ENCODE measurements at regions not wholly inside any gene's neighbourhood (a gene's known extent, or its start where the extent isn't known, plus 50 kb on each side); places are given as distances from the start of the nearest gene placed in this dataset.

GRCh38 chr17:51560398-51560797 lies 300.1 kb downstream of the UTP18 start:
- TF ChIP-seq ZNF501 (tag by site-specific recombination; IDR thresholded peaks at IDR 0.05) (no peak), ZIC2 (tag by site-specific recombination; IDR thresholded peaks at IDR 0.05) (no peak), ZNF48 (tag by site-specific recombination; IDR thresholded peaks at IDR 0.05) (no peak), KLF17 (tag by site-specific recombination; IDR thresholded peaks at IDR 0.05) (no peak)
- Histone ChIP-seq H3K4me1 (ENCODE audit: control insufficient read depth, insufficient read depth, low read length) (no peaks in the 10 kb centered on the region), H3K4me3 (ENCODE audit: low read depth, low read length) (no peak overlapping the region), H3K36me3 (ENCODE audit: control insufficient read depth in 2 of 2, insufficient read depth in 1 of 2, low read length in 2 of 2) (no peaks in the 10 kb centered on the region), H3K9me3 (ENCODE audit: control insufficient read depth, insufficient read depth, low read depth, low read length) (no peaks in the 10 kb centered on the region), H3K27ac (ENCODE audit: extremely low read depth, low read depth, low read length) (no peak overlapping the region)
- ChIA-PET POLR2A (no interaction called here), CTCF (no interaction called here)

- no peak overlapping the region for H3K4me3 ChIP-seq (ENCODE audit: low read depth, low read length)
- H3K36me3 ChIP-seq (ENCODE audit: control insufficient read depth in 2 of 2, insufficient read depth in 1 of 2, low read length in 2 of 2) = no peaks in the 10 kb centered on the region
- TF ChIP-seq SALL2 (tag by site-specific recombination; IDR thresholded peaks at IDR 0.05; ENCODE audit: borderline replicate concordance) = no peak
- peak; percentile 83 for TF ChIP-seq REST (tag by site-specific recombination; IDR thresholded peaks at IDR 0.05)
- no peak for TF ChIP-seq ZNF366 (tag by site-specific recombination; conservative IDR thresholded peaks at IDR 0.05)
- no peak overlapping the region for H3K27ac ChIP-seq (ENCODE audit: extremely low read depth, low read depth, low read length)
- H3K4me1 ChIP-seq (ENCODE audit: control insufficient read depth, insufficient read depth, low read length) = no peaks in the 10 kb centered on the region
- POLR2A ChIA-PET = no interaction called here
- H3K9me3 ChIP-seq (ENCODE audit: control insufficient read depth, insufficient read depth, low read depth, low read length) = no peaks in the 10 kb centered on the region
- CTCF ChIA-PET = no interaction called here
These were observed 303.6 kb downstream of the UTP18 start for GRCh38 chr17:51563961-51564360.

- no peaks in the 10 kb centered on the region for H3K4me1 ChIP-seq (ENCODE audit: control insufficient read depth, insufficient read depth, low read length)
- H3K36me3 ChIP-seq (ENCODE audit: control insufficient read depth in 2 of 2, insufficient read depth in 1 of 2, low read length in 2 of 2) = no peaks in the 10 kb centered on the region
- CTCF ChIA-PET = interaction anchor here (0.7 to 1.4 kb wide), 2 partner anchors 13 to 160 kb away, joined by 3 read pairs; no protein-coding TSS in a partner anchor
- H3K27ac ChIP-seq (ENCODE audit: extremely low read depth, low read depth, low read length) = no peak overlapping the region
- H3K9me3 ChIP-seq (ENCODE audit: control insufficient read depth, insufficient read depth, low read depth, low read length) = no peaks in the 10 kb centered on the region
- no peak overlapping the region for H3K4me3 ChIP-seq (ENCODE audit: low read depth, low read length)
- POLR2A ChIA-PET = no interaction called here
- TF ChIP-seq SCRT1 (tag by site-specific recombination; IDR thresholded peaks at IDR 0.05; ENCODE audit: borderline replicate concordance) = no peak
- TF ChIP-seq PRDM4 (tag by site-specific recombination; IDR thresholded peaks at IDR 0.05) = no peak
- no peak for TF ChIP-seq ZNF335 (tag by site-specific recombination; conservative IDR thresholded peaks at IDR 0.05)
- TF ChIP-seq HIC1 (tag by site-specific recombination; IDR thresholded peaks at IDR 0.05) = no peak
- TF ChIP-seq ZNF2 (tag by site-specific recombination; IDR thresholded peaks at IDR 0.05) = no peak
- no peak for TF ChIP-seq ZNF449 (tag by site-specific recombination; IDR thresholded peaks at IDR 0.05)
- no peak for TF ChIP-seq ZNF391 (tag by site-specific recombination; IDR thresholded peaks at IDR 0.05; ENCODE audit: borderline replicate concordance, low read depth)
- TF ChIP-seq HOXD13 (CRISPR knock-in tag; IDR thresholded peaks at IDR 0.05; ENCODE audit: borderline replicate concordance) = no peak
- no peak for TF ChIP-seq ZNF529 (tag by site-specific recombination; IDR thresholded peaks at IDR 0.05; ENCODE audit: insufficient replicate concordance)
- TF ChIP-seq ZNF37A (tag by site-specific recombination; IDR thresholded peaks at IDR 0.05) = no peak
- no peak for TF ChIP-seq IKZF3 (tag by site-specific recombination; IDR thresholded peaks at IDR 0.05)
- TF ChIP-seq ZNF664 (tag by site-specific recombination; IDR thresholded peaks at IDR 0.05) = no peak
These were observed 311.8 kb downstream of the UTP18 start for GRCh38 chr17:51572115-51572514.
